ENCODE measurements at regions not wholly inside any gene's neighbourhood (a gene's known extent, or its start where the extent isn't known, plus 50 kb on each side); places are given as distances from the start of the nearest gene placed in this dataset.
"Not testable (repeated sequence)": the region's sequence is repeated elsewhere in the genome, so short reads cannot be mapped to it uniquely, and the experiment has no call there.

DNA sequence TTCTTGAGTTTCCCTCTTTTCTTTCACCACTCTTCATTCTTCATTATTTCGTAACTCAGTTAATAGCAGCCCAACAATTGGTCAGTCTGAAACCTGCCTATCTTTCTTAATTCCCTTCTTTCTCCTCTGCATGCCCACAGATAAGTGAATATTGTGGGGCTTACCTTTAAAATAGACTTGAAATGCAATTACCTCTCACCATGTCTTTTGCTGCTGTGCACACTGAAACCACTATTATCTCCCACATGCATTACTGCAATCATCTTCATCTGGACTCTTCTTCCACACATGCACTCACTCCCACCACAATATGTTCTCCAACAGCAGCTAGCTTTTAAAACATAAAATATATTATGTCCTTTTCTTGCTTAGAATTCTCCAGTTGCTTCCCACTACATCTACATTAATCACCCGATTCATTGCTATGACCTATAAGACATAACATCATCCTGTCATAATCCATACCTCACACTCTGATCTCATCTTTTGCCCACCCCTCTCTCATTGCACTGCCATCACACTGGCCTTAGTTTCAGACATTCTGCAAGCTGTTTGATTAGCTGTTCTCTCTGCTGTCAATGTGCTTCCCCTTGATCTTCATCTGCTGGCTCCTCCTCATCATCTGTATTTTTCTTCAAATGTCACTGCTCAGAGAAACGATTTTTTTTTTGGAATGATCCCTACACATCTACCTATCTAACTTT, 304.8 kb downstream of the PTPRC start:
- Mint-ChIP-seq H3K27me3 (no peaks in the 10 kb centered on the region), H3K36me3 (no peaks in the 10 kb centered on the region), H3K4me1 (peaks cover 0 to 3% (median 2%) of the 10 kb centered on the region in 3 donors), H3K27ac (no peak overlapping the region), H3K9me3 (no peaks in the 10 kb centered on the region), H3K4me3 (no peak overlapping the region)

DNA sequence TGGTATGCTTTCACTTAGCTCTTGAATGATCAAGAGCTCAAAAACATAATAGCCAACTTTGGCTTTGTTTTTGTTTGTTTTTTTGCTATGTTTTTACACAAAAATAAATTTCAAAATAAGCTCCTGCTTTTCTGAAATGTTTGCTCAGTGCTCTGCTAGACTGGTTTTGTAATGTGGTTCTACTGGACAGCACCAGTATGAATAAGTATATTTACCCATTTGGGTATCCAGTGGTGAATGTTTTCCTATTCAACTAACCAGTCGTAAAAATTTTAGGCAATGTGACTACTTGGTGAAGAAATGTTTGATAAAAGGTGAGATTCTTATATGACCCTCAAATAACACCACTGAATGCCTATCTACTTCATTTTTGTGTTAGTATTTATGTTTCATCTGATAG, 308.6 kb downstream of the PTPRC start:
- Mint-ChIP-seq H3K27ac (no peak overlapping the region), H3K9me3 (no peaks in the 10 kb centered on the region), H3K4me1 (no peaks in the 10 kb centered on the region), H3K27me3 (peaks cover 2% of the 10 kb centered on the region), H3K36me3 (peaks cover 2% of the 10 kb centered on the region), H3K4me3 (no peak overlapping the region)

DNA sequence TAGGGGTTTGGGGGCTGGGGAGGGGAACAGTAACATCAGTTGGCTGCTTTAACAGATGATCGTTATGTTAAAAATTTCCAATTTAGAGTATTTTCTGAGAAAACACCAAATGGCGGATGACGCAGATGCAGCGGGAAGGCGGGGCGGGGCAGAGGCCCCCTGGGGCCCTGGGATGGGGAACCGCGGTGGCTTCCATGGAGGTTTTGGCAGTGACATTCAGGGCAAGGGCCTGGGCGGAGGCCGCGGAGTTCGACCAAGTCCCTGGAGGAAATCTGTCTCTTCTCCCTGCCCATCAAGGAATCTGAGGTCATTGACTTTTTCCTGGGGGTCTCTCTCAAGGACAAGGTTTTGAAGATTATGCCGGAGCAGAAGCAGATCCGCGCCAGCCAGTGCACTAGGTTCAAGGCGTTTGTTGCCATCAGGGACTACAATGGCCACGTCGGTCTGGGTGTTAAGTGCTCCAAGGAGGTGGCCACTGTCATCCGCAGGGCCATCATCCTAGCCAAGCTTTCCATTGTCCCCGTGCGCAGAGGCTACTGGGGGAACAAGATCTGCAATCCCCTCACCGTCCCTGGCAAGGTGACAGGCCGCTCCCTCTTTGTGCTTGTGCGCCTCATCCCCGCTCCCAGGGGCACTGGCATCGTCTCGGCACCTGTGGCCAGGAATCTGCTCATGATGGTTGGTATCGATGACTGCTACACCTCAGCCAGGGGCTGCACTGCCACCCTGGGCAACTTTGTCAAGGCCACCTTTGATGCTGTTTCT, 310.2 kb downstream of the PTPRC start:
- H3K4me1 Mint-ChIP-seq = no peaks in the 10 kb centered on the region
- no peak overlapping the region for H3K27ac Mint-ChIP-seq
- H3K9me3 Mint-ChIP-seq = no peaks in the 10 kb centered on the region

DNA sequence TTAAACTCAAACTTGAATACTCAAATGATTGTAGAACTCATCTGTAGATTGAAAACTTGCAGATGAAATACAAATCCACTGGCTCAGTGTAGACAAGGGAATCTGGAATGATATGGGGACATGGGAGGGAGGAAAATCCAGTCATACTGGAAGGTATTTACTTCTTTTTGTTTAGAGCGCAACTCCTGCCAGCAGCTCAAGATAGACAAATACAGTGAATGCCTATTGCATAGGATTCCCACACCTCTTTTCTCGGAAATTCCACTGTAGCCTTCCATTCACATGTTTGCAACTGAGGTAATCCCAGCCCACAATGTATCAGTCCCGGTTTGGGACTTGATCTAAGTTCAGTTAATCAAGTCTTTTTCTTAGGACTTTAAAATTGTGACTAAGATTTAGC, 311.2 kb downstream of the PTPRC start:
- peaks cover 2% of the 10 kb centered on the region for H3K27me3 Mint-ChIP-seq
- no peak overlapping the region for H3K27ac Mint-ChIP-seq
- peaks cover 2% of the 10 kb centered on the region for H3K36me3 Mint-ChIP-seq
- no peak overlapping the region for H3K4me3 Mint-ChIP-seq
- peaks cover 0 to 3% (median 2%) of the 10 kb centered on the region in 3 donors for H3K9me3 Mint-ChIP-seq
- no peaks in the 10 kb centered on the region for H3K4me1 Mint-ChIP-seq

More for the DNA sequence above, 310.2 kb downstream of the PTPRC start:
- Mint-ChIP-seq H3K4me3 (no peak overlapping the region), H3K36me3 (peaks cover 2% of the 10 kb centered on the region), H3K27me3 (peaks cover 2% of the 10 kb centered on the region)

DNA sequence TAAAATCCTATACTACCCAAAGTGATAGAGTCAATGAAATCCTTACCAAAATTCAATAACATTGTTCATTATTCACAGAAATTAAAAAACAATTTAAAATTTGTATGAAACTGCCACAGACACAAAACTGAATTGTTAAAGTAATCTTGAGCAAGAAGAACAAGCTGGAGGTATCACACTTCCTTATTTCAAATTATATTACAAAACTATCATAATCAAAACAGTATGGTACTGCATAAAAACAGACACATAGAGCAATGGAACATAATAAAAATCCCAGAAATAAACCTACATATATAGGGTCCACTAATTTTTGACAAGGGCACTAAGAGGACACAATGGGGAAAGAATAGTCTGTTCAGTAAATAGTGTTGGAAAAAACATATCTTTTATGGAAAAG, 316.2 kb downstream of the PTPRC start:
- Mint-ChIP-seq H3K36me3 (peaks cover 2% of the 10 kb centered on the region), H3K4me1 (no peaks in the 10 kb centered on the region), H3K4me3 (no peak overlapping the region), H3K27me3 (peaks cover 2% of the 10 kb centered on the region), H3K9me3 (peaks cover 0 to 3% (median 2%) of the 10 kb centered on the region in 3 donors), H3K27ac (no peak overlapping the region)

DNA sequence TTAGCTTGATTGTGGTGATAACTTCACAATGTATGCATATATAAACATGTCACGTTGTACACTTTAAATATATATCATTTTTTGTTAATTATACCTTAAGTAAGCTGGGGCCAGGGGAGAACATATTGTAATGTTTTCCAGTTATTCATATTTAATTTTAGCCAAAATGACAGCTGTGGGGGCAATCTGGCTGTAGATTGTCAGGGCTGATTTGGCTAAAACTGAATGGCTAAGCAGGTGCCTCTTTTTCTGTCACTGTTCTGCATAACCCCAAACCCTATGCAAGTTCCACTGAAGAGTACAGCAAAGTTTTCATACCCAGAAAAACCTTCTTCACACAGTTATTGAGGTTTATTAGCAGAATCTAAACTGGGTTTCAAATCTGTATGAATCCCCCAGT, 318.2 kb downstream of the PTPRC start:
- no peaks in the 10 kb centered on the region for H3K36me3 Mint-ChIP-seq
- no peak overlapping the region for H3K4me3 Mint-ChIP-seq
- H3K27me3 Mint-ChIP-seq = peaks cover under 1% of the 10 kb centered on the region
- H3K4me1 Mint-ChIP-seq = no peaks in the 10 kb centered on the region
- H3K9me3 Mint-ChIP-seq = peaks cover 0 to 3% (median 2%) of the 10 kb centered on the region in 3 donors
- H3K27ac Mint-ChIP-seq = no peak overlapping the region

DNA sequence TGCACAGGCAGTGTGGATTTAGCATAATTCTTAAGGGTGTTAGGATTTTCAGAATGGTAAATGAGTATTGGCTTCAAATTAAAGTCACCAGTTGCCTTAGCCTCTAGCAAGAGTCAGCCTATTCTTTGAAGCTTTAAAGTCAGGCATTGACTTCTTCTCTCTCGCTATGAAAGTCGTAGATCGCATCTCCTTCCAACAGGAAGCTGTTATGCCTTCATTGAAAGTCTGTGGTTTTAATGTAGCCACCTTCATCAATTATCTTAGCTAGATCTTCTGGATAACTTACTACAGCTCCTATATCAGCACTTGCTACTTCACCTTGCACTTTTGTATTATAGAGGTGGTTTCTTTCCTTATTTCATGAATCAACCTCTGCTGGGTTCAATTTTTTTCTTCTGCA, 320.2 kb downstream of the PTPRC start:
- no peak overlapping the region for H3K4me3 Mint-ChIP-seq
- no peaks in the 10 kb centered on the region for H3K36me3 Mint-ChIP-seq
- no peaks in the 10 kb centered on the region for H3K4me1 Mint-ChIP-seq
- peaks cover 0 to 4% (median 3%) of the 10 kb centered on the region in 3 donors for H3K9me3 Mint-ChIP-seq
- H3K27ac Mint-ChIP-seq = no peak overlapping the region
- H3K27me3 Mint-ChIP-seq = peaks cover 1% of the 10 kb centered on the region

DNA sequence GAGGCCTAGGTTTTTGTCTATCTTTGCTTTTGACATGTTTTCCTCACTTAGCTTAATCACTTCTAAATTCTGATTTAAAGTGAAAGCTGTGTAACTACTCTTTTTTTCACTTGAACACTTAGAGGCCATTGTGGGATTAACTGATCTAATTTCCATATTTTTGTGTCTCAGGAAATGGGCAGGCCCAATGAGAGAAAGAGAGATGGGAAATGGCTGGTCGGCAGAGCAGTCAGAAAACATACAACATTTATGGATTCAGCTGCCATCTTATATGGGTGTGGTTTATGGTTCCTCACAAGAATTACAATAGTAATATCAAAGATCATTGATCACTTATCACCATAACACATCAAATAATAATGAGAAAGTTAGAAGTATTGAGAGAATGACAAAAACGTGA, 320.8 kb downstream of the PTPRC start:
- Mint-ChIP-seq H3K4me1 (no peaks in the 10 kb centered on the region), H3K27ac (no peak overlapping the region), H3K9me3 (peaks cover 0 to 4% (median 0%) of the 10 kb centered on the region in 3 donors), H3K36me3 (no peaks in the 10 kb centered on the region), H3K4me3 (no peak overlapping the region), H3K27me3 (peaks cover 1% of the 10 kb centered on the region)

DNA sequence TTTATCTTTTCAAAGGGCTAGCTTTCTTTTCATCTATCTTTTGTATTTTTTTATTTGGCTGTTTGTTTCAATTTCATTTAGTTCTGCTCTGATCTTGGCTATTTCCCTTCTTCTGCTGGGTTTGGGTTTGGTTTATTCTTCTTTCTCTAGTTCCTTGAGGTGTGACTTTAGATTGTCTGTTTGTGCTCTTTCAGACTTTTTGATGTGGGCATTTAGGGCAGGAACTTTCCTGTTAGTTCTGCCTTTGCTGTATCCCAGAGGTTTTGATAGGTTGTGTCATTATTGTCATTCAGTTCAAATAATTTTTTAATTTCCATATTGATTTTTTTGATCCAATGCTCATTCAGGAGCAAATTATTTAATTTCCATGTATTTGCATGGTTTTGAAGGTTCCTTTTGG, 325.0 kb downstream of the PTPRC start:
- not testable (repeated sequence) for H3K36me3 Mint-ChIP-seq, H3K4me1 Mint-ChIP-seq, H3K4me3 Mint-ChIP-seq, H3K27ac Mint-ChIP-seq, H3K9me3 Mint-ChIP-seq, H3K27me3 Mint-ChIP-seq

DNA sequence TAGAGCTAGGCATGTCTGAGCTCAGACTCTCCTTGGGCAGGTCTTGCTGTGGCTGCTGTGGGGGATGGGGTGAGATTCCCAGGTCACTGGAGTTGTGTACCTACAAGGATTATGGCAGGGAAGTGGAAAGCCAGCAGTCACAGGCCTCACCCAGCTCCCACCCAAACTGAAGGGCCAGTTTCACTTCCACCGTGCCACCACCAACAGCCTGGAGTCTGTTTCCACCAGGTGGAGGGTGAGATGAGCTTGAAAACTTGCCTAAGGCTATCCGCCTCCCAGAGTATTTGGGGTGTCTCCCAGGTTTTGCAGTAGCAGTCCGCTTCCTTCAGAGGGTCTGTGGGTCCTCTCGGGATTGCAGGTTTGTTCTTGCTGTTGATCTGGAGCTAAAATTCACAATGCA, 327.7 kb downstream of the PTPRC start:
- Mint-ChIP-seq H3K4me1 (no peaks in the 10 kb centered on the region), H3K27ac (no peak overlapping the region), H3K27me3 (peaks cover 1% of the 10 kb centered on the region), H3K4me3 (no peak overlapping the region), H3K36me3 (no peaks in the 10 kb centered on the region), H3K9me3 (peaks cover 6 to 8% (median 7%) of the 10 kb centered on the region in 3 donors)

DNA sequence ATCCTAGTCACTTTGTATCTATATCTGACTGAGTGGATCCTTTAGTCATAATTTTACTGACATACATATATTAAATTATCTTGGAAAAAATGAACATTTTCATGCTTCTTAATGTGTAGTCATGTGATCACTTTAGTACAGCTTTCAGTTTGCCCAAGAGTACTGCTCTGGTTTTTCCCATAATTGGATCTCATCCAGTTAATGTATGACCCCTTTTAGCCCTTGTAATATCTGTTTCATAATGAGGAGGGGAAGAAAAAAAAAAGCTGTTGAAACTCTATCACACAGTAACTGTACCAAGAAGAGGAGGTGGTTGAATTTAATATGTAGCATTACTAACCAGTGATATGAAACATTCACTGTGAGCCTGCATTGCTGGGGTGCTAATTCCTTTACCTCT, 328.7 kb downstream of the PTPRC start:
- Mint-ChIP-seq H3K4me3 (no peak overlapping the region), H3K27ac (no peak overlapping the region), H3K4me1 (no peaks in the 10 kb centered on the region), H3K27me3 (no peaks in the 10 kb centered on the region), H3K9me3 (peaks cover 6 to 7% (median 7%) of the 10 kb centered on the region in 3 donors), H3K36me3 (no peaks in the 10 kb centered on the region)

DNA sequence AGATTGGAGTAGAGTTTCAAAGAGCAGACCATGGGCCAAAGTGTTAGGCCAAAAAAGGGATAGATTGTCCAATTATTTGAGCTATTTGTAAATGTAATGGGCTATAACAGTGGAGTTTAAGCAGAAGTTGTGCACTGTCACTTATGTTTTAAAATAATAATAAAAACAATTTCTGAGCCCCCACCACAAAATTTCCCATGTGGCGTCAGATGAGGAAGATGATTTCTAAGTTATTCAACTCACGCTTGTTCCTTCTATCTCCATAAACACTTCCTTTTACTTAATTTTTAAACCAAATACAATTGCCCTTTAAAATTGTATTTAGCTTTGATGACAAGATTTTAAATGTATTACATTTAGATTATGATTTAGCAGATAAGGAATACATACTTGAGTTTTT, 330.0 kb downstream of the PTPRC start:
- H3K9me3 Mint-ChIP-seq = peaks cover 5 to 7% (median 6%) of the 10 kb centered on the region in 3 donors
- no peaks in the 10 kb centered on the region for H3K27me3 Mint-ChIP-seq
- no peak overlapping the region for H3K27ac Mint-ChIP-seq
- no peaks in the 10 kb centered on the region for H3K36me3 Mint-ChIP-seq
- H3K4me1 Mint-ChIP-seq = no peaks in the 10 kb centered on the region
- H3K4me3 Mint-ChIP-seq = no peak overlapping the region

DNA sequence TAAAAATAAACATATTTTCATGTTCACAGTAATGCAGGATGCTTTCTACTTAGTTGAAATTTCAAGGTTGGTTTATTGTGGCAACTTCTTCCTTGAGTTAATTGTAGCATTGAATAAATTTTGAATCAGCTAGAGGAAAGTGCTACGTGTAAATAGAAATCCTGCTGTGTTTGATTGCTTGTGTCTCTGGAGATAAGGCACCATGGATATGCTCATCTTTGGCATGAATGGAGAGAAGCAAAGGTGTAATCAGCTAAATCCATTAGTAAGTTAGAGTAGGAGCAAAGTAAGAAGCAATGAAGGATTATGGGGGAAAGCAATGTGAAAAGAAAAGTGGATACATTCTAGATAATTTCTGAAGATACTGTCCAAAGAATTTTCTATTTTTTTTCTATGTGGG, 331.1 kb downstream of the PTPRC start:
- no peaks in the 10 kb centered on the region for H3K4me1 Mint-ChIP-seq

DNA sequence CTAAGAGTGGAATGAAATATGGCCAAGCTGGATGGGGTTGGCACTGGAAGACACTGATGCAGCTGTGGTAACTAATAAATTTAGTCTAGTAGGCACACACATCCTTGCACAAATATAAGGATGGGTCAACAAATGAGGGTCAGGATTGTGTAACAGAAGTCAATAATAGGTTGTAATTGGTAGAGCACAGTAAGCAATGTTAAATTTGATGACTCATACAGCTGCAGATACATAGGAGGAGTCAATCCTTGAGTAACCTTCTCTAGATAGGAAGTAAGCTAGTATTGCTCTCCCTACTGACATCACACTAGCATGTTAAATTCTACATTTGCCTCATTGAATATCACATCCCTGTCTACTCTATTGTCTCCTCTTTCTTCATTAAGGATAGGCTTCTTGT, 332.1 kb downstream of the PTPRC start:
- H3K27me3 Mint-ChIP-seq = no peaks in the 10 kb centered on the region
- no peak overlapping the region for H3K4me3 Mint-ChIP-seq
- no peak overlapping the region for H3K27ac Mint-ChIP-seq
- no peaks in the 10 kb centered on the region for H3K4me1 Mint-ChIP-seq
- H3K36me3 Mint-ChIP-seq = no peaks in the 10 kb centered on the region
- H3K9me3 Mint-ChIP-seq = peaks cover 0 to 4% (median 1%) of the 10 kb centered on the region in 3 donors

More for the DNA sequence above, 331.1 kb downstream of the PTPRC start:
- Mint-ChIP-seq H3K27ac (no peak overlapping the region), H3K27me3 (no peaks in the 10 kb centered on the region), H3K36me3 (no peaks in the 10 kb centered on the region), H3K4me3 (no peak overlapping the region), H3K9me3 (peaks cover 4 to 7% (median 5%) of the 10 kb centered on the region in 3 donors)

DNA sequence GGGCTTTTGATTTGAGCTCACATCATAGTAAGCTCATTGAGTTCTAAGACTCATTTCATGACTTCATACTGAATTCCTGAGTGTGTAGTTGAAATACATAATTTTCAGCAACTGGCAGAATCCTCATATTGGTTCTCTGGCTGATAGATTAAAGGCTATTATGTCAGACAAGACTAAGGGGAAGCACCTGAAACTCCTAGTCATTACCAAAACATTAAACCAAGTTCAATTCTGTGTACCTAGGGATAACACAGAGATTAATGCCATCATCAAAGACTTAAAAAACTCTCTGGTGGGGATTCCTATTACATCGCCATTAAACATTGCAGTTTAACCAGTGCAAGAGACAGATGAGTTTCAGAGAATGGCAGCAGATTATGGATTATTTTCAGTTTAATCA, 339.1 kb downstream of the PTPRC start:
- Mint-ChIP-seq H3K36me3 (no peaks in the 10 kb centered on the region), H3K27me3 (no peaks in the 10 kb centered on the region), H3K9me3 (no peaks in the 10 kb centered on the region), H3K4me1 (no peaks in the 10 kb centered on the region), H3K27ac (no peak overlapping the region), H3K4me3 (no peak overlapping the region)

DNA sequence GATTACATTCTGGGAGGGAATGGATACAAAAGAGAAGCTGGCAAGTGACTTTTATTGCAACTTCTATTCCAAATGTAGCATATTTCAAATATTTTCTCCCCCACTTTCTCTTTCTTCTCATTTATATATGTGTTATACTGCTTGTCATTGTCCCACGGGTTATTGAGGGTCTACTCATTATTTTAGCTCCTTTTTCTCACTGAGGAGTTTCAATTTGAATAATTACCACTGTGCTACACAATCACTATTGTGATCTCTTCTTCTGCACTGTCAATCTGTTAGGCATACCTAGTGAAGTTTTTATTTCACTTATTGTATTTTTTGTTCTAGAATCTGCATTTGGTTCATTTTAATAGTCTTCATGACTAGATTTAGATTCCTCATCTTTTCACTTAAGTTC, 339.7 kb downstream of the PTPRC start:
- Mint-ChIP-seq H3K4me3 (no peak overlapping the region), H3K27ac (no peak overlapping the region), H3K4me1 (no peaks in the 10 kb centered on the region), H3K9me3 (no peaks in the 10 kb centered on the region), H3K36me3 (no peaks in the 10 kb centered on the region), H3K27me3 (no peaks in the 10 kb centered on the region)

All from IgD-negative memory B cell (primary cell).